ENCODE measurements at regions not wholly inside any gene's neighbourhood (a gene's known extent, or its start where the extent isn't known, plus 50 kb on each side); places are given as distances from the start of the nearest gene placed in this dataset.
"Not testable (repeated sequence)": the region's sequence is repeated elsewhere in the genome, so short reads cannot be mapped to it uniquely, and the experiment has no call there.

DNA sequence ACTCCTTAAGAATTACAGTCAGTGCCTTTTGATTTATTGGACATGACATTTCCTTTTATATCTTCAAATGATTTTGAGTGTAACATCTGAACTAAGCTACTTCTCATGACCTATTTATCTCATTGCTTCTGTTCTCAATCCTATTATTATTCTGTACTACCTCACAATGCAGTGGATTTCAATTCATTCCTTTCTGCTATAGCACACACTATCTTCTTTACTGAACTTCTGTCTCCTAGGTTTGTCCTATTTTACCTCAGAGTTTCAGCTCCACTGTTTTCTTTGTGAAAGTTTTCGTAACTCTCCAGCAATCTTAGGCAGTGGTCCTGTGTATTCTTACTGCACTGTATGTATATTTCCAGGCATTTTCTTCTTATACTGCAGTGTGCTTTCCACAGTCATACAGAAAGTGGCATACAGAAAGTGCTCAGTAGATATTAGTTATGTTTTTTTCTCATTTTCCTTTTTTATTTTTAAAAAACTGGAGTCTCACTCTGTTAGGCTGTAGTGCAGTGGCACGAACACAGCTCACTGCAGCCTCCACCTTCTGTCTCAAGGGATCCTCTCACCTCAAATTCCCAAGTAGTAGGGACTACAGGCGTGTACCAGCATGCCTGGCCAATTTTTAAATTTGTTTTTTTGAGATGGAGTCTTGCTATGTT, 368.6 kb upstream of the RGS6 start:
- POLR2A ChIA-PET: no interaction called here
- CTCF ChIA-PET: no interaction called here

DNA sequence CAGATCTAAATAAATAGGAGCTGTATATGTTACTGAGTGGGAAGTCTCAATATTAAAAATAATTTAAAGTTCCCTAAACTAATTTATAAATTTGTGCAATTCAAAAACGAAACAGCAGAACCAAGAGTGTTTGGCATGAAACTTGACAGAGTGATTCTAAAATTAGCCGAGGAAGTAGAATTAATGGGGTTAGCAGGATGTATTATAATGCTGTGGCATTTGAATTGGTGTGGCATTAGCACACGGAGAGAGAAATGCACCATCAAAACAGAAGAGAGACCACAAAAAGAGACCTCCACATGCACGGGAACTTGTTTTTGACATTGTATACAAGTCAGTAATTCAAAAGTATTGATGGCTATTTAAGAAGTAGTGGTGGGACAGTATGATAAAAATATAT, 366.0 kb upstream of the RGS6 start:
- ChIA-PET POLR2A (no interaction called here), CTCF (no interaction called here)

DNA sequence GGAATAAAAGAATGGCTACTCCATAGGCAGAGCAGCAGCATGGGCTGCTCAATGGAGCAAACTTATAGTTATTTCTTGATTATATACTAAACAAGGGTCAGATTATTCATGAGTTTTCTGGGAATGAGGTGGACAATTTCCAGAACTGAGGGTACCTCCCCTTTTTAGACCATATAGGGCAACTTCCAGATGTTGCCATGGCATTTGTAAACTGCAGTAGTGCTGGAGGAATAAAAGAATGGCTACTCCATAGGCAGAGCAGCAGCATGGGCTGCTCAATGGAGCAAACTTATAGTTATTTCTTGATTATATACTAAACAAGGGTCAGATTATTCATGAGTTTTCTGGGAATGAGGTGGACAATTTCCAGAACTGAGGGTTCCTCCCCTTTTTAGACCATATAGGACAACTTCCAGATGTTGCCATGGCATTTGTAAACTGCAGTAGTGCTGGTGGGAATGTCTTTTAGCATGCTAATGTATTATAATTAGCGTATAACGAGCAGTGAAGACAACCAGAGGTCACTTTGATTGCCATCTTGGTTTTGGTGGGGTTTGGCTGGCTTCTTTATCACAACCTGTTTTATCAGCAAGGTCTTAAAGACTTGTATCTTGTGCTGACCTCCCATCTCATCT, 364.6 kb upstream of the RGS6 start:
- CTCF ChIA-PET, POLR2A ChIA-PET: not testable (repeated sequence)

DNA sequence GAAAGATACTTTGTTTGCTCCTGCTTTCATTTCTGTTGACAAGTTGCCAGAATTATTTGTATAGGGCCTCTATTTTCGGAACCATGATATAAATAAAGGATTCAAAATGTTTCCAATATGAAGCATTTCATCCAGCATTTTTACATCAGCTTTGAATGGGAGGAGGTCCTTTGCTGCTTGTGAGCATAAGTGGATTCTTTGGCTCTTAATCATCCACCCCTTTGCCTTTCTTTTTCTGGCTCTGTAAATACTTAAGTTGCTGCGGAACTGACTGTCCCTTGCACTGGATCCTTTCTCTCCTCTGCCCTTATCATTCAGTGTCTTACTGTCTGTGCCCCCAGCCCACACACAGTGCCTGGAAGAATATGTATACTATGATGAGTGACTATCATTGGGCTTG, 357.3 kb upstream of the RGS6 start:
- ChIA-PET CTCF (no interaction called here), POLR2A (no interaction called here)

DNA sequence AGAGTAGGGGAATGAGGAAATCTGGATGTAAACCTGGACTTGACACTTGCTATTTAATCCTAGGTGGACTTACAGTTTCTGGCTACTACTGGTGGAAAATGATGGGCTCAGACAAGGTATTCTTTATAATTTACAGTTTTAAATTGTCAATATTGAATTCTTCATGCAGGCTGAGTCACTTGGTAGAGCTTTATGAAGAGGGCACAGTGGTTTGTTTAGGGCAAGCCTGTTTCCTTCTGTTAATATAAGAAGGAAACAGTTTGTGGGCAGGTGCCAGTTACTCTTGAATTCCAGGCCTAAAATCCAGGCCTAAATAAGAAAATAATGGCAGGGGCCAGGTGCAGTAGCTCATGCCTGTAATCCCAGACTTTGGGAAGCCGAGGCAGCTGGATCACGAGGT, 355.8 kb upstream of the RGS6 start:
- ChIA-PET POLR2A (no interaction called here), CTCF (no interaction called here)

DNA sequence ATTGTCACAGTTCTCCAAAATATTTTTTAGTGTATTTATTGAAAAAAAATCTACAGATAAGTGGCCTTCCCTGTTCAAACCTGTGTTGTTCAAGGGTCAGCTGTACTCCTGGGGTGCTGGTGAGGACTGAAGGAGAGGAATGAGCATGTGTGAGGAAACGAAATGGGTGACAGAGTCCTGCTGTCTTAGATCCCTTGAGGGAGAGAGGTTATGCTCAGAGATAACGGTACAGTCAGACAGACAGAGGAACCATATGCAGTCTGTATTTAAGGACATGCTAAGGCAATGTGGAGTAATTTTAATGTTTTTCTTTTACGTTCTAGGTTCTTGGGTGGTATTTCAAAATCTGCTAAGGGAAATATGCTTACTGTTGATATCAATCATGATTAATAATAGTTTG, 352.9 kb upstream of the RGS6 start:
- ChIA-PET POLR2A (no interaction called here), CTCF (no interaction called here)

DNA sequence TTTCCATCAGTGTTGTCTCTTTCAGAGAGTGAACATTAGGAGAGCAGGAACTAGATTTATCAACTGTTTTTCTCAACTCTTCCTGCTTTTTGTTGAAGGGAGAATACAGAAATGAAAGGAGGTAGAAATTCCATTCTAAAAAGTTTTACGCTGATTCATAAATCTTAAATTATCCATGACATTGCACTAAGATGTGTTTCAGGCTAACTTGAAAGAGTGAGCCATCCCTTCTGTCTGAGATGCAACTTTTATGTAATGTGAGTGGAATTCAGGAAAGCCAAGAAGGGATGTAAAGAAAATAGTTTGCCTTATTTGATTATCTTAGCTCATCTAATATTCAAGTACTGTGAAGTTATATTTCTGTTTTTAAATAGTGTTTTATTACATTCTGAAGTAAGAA, 349.5 kb upstream of the RGS6 start:
- CTCF ChIA-PET: no interaction called here

DNA sequence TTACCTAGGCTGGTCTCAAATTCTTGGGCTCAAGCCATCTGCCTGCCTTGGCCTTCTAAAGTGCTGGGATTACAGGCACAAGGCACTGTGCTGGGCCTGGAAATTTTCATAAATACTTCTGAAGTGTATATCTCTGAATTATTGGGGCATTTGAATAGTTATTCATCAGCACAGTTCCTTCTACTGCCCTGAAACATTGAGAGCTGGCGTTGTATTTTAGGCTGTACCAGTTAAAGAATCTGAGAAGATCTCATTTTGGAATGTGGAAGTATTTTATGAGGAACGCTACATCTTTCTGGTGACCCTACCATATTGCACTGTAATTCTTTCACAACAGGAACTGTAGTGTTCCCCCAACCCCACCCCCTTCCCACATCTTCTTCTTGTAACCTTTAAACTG, 349.0 kb upstream of the RGS6 start:
- POLR2A ChIA-PET: no interaction called here
- CTCF ChIA-PET: no interaction called here

More for the DNA sequence above, 349.5 kb upstream of the RGS6 start:
- POLR2A ChIA-PET: no interaction called here

DNA sequence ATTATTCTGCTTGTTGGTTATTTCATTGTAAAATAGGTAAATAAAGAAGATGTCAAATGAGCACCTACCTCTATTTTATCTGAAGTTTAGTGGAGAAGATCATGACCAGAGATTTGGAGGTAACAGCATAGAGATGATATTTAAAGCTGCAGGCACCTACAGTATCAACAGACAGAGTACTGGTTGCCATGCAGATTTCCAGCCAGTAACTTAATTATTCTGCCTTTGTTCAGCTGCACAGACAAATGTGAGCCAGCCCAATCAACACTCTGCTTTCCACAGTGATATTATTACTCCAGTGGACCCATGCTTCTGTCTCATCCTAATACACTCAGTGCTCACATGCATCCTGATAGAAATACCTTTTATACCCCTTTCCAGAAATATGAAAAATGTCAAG, 348.5 kb upstream of the RGS6 start:
- ChIA-PET POLR2A (no interaction called here), CTCF (no interaction called here)

DNA sequence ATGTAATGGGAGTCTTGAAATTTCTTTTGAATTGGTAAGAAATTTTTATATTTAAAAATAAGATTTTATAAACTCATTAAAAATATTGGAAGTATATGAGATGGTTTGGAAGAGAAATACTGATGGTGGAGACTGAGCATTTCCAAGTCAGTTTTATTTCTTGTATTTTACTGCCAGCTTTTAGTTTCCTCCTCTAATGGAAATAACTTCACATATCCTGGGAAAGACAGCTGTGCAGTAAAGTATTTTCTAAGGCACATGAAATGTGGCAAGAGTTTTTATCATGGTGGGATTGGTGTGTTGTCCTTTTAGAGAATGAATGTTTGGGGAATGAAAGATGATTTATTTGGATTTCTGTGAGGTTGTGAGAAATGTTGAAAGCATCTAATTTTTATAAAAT, 346.9 kb upstream of the RGS6 start:
- CTCF ChIA-PET: interaction anchor here (0.7 kb wide), 1 partner anchor 54 kb away, joined by 3 read pairs; no protein-coding TSS in a partner anchor
- POLR2A ChIA-PET: no interaction called here

DNA sequence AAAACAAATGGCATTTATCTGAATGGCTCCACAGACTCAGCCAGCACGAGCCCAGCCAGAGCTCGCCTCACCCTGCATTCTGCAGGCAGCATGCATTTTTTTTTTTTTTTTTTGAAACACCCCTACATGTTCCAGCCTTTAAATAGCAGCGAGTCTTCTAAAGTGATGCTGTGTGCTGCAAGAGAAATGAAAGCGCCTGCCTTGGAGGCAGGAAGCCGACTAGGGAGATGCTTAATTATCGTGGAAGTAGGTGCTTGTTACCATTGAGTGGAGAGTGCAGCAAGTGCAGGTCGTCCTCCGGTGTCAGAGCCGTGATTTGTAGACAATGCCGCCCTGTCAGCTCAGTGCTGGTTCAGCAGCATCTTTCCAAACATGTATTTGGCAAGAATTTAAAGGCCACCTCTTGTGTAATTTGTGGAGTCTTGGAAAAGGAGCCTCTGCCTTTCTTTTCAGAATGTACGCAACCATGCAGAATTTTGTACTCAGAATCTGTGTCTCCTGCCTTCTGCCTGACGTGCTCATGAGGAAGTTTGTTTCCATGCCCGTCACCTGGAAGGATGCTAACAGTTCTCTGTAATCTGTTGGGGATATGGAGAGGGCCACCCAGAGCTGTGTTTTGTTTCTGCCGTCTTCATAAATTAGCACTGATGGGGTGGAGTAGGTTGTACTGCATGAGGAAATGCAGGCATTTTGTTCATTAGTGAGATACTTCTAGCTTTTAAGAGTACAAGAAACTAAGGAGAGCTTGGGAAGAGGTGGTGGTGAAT, 345.9 kb upstream of the RGS6 start:
- CTCF ChIA-PET: interaction anchor here (0.7 kb wide), 1 partner anchor 53 kb away, joined by 3 read pairs; no protein-coding TSS in a partner anchor
- POLR2A ChIA-PET: no interaction called here

DNA sequence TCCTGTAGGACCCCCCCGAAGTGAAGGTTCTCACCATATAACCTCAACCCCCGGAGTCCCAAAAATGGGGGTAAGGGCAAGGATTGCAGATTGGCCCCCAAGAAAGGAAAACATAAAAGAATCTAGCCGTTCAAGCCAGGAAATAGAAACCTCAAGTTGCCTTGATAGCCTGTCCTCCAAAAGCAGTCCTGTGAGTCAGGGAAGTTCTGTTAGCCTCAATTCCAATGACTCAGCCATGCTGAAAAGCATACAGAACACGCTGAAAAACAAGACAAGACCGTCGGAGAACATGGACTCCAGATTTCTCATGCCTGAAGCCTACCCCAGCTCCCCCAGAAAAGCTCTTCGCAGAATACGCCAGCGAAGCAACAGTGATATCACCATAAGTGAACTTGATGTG, 344.2 kb upstream of the RGS6 start:
- ChIA-PET POLR2A (no interaction called here), CTCF (interaction anchor here (0.6 kb wide), 1 partner anchor 11 kb away, joined by 3 read pairs; no protein-coding TSS in a partner anchor)

DNA sequence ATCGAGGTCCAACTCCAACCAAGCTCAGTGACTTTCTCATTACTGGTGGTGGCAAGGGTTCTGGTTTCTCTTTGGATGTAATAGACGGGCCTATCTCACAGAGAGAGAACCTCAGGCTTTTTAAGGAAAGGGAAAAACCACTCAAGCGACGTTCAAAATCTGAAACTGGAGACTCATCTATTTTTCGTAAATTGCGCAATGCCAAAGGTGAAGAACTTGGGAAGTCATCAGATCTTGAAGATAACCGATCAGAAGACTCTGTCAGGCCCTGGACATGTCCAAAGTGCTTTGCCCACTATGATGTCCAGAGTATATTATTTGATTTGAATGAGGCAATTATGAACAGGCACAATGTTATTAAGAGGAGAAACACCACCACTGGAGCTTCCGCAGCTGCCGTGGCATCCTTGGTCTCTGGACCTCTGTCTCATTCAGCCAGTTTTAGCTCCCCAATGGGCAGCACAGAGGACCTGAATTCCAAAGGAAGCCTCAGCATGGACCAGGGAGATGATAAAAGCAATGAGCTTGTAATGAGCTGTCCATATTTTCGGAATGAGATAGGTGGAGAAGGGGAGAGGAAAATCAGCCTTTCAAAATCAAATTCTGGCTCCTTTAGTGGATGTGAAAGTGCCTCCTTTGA, 343.5 kb upstream of the RGS6 start:
- POLR2A ChIA-PET: no interaction called here
- CTCF ChIA-PET: no interaction called here

DNA sequence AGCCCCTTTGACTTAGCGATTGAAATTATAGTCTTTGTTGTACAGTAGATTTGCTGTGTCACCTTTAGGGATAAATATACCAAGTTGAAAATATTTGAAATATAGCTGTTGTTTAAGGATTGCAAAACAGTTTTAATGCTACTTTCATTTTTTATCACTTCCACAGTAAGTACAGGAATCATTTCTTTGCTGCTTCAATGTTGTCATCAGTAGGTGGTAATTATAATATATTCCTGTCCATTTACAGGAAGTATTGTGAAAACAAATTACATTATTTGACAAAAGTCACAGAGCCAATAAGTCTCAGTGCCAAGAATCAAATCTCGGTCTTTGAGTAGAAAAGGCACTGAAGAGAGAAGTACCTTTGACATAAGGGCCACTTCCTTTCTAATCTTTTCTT, 342.6 kb upstream of the RGS6 start:
- ChIA-PET POLR2A (no interaction called here), CTCF (no interaction called here)

DNA sequence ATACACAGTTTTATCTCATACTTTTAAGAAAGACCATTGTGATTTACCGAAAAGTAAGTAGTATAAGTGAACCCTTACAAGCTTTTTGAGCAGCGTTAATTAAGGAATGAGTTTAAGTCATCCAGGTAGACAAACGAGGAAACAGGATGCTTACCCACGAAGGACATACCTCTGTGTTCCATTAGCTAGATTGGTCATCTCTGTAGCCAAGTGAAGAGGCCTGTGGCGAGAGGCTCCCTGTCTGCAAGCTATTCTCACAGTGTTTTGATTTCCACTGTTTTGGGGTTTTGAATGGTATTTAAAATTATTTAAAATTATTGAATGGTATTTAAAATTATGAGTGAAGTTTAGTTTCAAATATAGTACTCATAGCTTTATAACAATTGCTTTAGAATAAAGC, 342.1 kb upstream of the RGS6 start:
- ChIA-PET POLR2A (no interaction called here), CTCF (no interaction called here)

DNA sequence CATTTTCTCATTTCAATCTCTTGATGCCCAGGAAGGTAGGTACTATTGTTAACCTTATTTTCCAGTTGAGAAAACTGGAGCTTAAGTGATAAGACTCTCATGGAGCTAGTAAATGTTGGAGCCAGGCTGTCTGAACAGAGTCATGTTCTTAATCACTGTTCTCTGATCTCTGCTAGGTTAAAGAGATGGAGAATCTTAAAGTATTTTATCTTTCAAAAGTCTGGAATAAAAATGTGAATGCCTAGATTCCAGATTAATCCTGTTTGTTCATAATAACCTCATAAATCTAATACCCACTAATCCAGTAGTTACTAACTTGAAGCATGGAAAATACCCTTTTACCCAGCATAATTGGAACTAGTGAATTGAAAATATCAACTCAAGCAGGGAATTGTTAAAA, 341.0 kb upstream of the RGS6 start:
- CTCF ChIA-PET: no interaction called here
- POLR2A ChIA-PET: no interaction called here

DNA sequence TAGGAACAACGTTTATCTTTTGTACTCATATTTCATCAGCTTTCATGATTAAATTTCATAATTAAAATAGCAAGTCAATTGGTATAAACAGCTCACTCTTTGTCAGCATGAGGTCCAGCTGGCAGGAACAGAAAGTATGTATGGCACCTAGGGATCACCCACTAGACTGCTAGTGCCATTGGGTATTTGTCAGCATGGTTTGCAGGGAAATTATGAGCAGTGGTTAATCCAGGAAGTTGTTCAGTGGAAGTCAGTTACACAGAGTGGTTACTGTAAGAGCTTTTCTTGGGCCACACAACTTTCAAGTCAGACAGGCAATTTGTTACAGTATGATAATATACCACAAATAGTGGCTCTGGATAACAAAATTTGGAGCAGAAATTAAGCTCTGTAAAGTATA, 340.3 kb upstream of the RGS6 start:
- CTCF ChIA-PET: interaction anchor here (0.6 to 1.0 kb wide), 3 partner anchors 37 to 1375 kb away, joined by 3 to 4 read pairs (median 3); no protein-coding TSS in a partner anchor
- POLR2A ChIA-PET: interaction anchor here (0.6 kb wide), 1 partner anchor 706 kb away, joined by 3 read pairs; no protein-coding TSS in a partner anchor

DNA sequence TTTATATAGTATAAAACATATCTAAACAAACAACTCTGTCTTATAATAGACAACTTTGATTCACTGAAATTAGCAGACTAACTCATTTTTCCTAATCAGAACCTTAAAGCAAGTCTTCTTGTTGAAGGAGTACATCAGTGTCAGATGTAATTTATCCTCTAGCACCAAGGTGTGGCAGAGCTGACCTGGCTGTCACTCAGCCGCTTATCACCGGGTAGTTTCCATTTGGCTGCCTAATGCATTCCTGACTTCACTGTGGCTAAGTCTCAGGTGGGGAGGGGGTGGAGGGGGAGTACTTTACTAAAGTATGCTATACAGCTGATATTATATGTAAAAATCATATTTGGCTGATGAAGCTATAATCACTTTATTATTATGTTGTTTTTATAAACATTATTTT, 339.9 kb upstream of the RGS6 start:
- CTCF ChIA-PET: interaction anchor here (0.6 to 1.0 kb wide), 3 partner anchors 38 to 1375 kb away, joined by 3 to 4 read pairs (median 3); no protein-coding TSS in a partner anchor
- POLR2A ChIA-PET: interaction anchor here (0.6 kb wide), 1 partner anchor 706 kb away, joined by 3 read pairs; no protein-coding TSS in a partner anchor

DNA sequence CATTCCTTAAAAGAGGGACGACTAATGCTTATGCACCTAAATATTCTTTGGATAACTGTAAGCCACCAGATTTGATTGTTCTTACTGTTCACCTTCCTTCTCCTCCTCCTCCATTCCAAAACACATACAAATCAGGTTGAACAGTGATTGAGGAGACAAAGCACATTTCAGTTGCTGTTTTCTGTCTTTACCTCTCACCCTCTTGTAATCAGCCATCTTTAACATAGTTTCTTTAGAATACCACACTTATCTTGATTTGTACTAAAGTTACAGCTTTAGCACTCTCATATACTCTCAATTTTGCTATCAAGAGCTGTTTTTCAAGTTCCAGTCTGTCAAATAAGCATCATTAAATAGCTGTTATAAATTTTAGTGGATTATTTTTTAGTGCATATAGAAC, 338.3 kb upstream of the RGS6 start:
- CTCF ChIA-PET: no interaction called here
- POLR2A ChIA-PET: no interaction called here

DNA sequence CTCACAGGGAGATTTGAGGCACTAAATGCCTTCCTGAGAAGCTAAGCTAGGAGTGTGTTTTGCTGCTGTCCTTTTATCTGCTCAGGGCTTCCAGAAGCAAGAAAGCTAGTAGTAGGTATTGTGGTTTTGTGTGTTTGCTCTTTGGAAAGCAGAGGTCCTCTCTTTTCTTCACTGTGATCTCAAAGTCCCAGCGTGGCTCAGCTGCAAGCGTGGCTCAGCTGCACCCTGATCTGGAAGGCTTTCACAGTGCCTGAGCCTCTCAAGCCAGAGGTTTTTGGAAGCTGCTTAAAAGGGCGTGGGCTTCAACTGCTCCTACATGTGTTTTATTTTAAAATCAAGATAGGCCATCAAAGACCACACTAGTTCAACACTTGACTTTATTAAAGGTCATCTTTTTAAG, 337.4 kb upstream of the RGS6 start:
- CTCF ChIA-PET: interaction anchor here (0.6 to 1.2 kb wide), 2 partner anchors 30 to 273 kb away, joined by 3 to 4 read pairs; no protein-coding TSS in a partner anchor
- POLR2A ChIA-PET: no interaction called here

All from activated CD8-positive, alpha-beta memory T cell treated with anti-CD3 and anti-CD28 coated beads for 36 hours (primary cell).